ENCODE measurements at regions not wholly inside any gene's neighbourhood (a gene's known extent, or its start where the extent isn't known, plus 50 kb on each side); places are given as distances from the start of the nearest gene placed in this dataset.

GRCh38 chr3:59131016-59131766 is 81.4 kb upstream of the CFAP20DC start:
- DNase-seq (ENCODE audit: extremely low spot score, unreplicated experiment), result no peak
- TF ChIP-seq CTCF (IDR thresholded peaks at IDR 0.05), result no peak
- Mint-ChIP-seq H3K4me1 (ENCODE audit: unreplicated experiment) (peaks cover 87% of the 10 kb centered on the region), H3K27ac (ENCODE audit: unreplicated experiment) (peak overlapping the region; percentile 47), H3K27me3 (ENCODE audit: unreplicated experiment) (no peaks in the 10 kb centered on the region), H3K36me3 (ENCODE audit: unreplicated experiment) (no peaks in the 10 kb centered on the region), H3K9me3 (ENCODE audit: unreplicated experiment) (no peaks in the 10 kb centered on the region), H3K4me3 (ENCODE audit: unreplicated experiment) (no peak overlapping the region)

- Mint-ChIP-seq H3K4me1 (ENCODE audit: unreplicated experiment) (peaks cover 88% of the 10 kb centered on the region), H3K27ac (ENCODE audit: unreplicated experiment) (peak overlapping the region; percentile 88), H3K36me3 (ENCODE audit: unreplicated experiment) (no peaks in the 10 kb centered on the region)
Observed at GRCh38 chr3:59128685-59129084, 78.9 kb upstream of the CFAP20DC start.

GRCh38 chr3:59127071-59127470 is 77.2 kb upstream of the CFAP20DC start:
- Mint-ChIP-seq H3K4me1 (ENCODE audit: unreplicated experiment) (peaks cover 72% of the 10 kb centered on the region), H3K27ac (ENCODE audit: unreplicated experiment) (peak overlapping the region; percentile 94), H3K9me3 (ENCODE audit: unreplicated experiment) (no peaks in the 10 kb centered on the region), H3K4me3 (ENCODE audit: unreplicated experiment) (no peak overlapping the region), H3K36me3 (ENCODE audit: unreplicated experiment) (no peaks in the 10 kb centered on the region), H3K27me3 (ENCODE audit: unreplicated experiment) (no peaks in the 10 kb centered on the region)
- no peak for TF ChIP-seq CTCF (IDR thresholded peaks at IDR 0.05)
- DNase-seq (ENCODE audit: extremely low spot score, unreplicated experiment), result no peak

More at GRCh38 chr3:59128685-59129084, 78.9 kb upstream of the CFAP20DC start:
- no peaks in the 10 kb centered on the region for H3K27me3 Mint-ChIP-seq (ENCODE audit: unreplicated experiment)
- no peak for DNase-seq (ENCODE audit: extremely low spot score, unreplicated experiment)
- TF ChIP-seq CTCF (IDR thresholded peaks at IDR 0.05), result no peak
- H3K4me3 Mint-ChIP-seq (ENCODE audit: unreplicated experiment), result no peak overlapping the region
- no peaks in the 10 kb centered on the region for H3K9me3 Mint-ChIP-seq (ENCODE audit: unreplicated experiment)

GRCh38 chr3:59126446-59126845 is 76.6 kb upstream of the CFAP20DC start:
- H3K4me1 Mint-ChIP-seq (ENCODE audit: unreplicated experiment), result peaks cover 68% of the 10 kb centered on the region
- H3K27me3 Mint-ChIP-seq (ENCODE audit: unreplicated experiment), result no peaks in the 10 kb centered on the region
- no peaks in the 10 kb centered on the region for H3K9me3 Mint-ChIP-seq (ENCODE audit: unreplicated experiment)
- H3K27ac Mint-ChIP-seq (ENCODE audit: unreplicated experiment), result peak overlapping the region; percentile 94
- peak overlapping the region; percentile 32 for H3K4me3 Mint-ChIP-seq (ENCODE audit: unreplicated experiment)
- DNase-seq (ENCODE audit: extremely low spot score, unreplicated experiment), result no peak
- H3K36me3 Mint-ChIP-seq (ENCODE audit: unreplicated experiment), result no peaks in the 10 kb centered on the region
- TF ChIP-seq CTCF (IDR thresholded peaks at IDR 0.05), result no peak

GRCh38 chr3:59121346-59122144 is 71.7 kb upstream of the CFAP20DC start:
- H3K27ac Mint-ChIP-seq (ENCODE audit: unreplicated experiment), result no peak overlapping the region
- no peaks in the 10 kb centered on the region for H3K36me3 Mint-ChIP-seq (ENCODE audit: unreplicated experiment)
- peaks cover 27% of the 10 kb centered on the region for H3K4me1 Mint-ChIP-seq (ENCODE audit: unreplicated experiment)
- H3K4me3 Mint-ChIP-seq (ENCODE audit: unreplicated experiment), result no peak overlapping the region
- no peak for TF ChIP-seq CTCF (IDR thresholded peaks at IDR 0.05)
- no peak for DNase-seq (ENCODE audit: extremely low spot score, unreplicated experiment)
- H3K27me3 Mint-ChIP-seq (ENCODE audit: unreplicated experiment), result no peaks in the 10 kb centered on the region
- no peaks in the 10 kb centered on the region for H3K9me3 Mint-ChIP-seq (ENCODE audit: unreplicated experiment)

Measured in osteocyte (in vitro differentiated cells).